ENCODE measurements at regions not wholly inside any gene's neighbourhood (a gene's known extent, or its start where the extent isn't known, plus 50 kb on each side); places are given as distances from the start of the nearest gene placed in this dataset.

DNA sequence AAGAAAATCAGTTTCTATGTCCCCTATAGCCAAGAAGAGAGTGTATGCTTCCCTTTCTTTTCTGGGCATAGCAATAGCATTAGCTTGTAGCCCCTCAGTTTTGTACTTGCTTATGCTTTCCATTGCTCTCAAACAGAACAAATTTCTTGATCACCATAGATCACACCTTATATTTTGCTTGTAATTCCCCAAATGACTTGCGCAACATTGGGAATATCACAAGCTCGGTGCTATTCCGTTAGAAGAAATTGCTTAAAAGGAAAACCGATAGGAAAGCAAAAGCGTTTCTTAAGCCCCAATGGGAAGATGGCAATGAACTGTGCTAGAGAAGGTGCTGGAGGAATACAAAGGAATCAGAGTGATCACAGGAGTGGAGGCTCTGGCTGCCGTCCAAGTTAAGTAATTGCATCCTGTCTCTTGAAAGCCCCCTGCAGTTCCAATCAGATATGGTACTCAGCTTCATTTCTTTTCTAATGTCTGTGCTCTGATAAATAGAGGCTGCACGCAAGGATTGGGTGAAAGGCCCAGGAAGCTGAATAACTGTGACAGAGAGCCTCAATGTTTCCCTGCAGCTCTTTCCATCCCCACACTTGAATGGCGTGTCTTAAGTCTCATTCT lies 182.1 kb upstream of the KIRREL3 start:
- no peak overlapping the region for H3K4me3 ChIP-seq (ENCODE audit: low read depth, low read length)
- DNase-seq (ENCODE audit: low read depth), result no peak

DNA sequence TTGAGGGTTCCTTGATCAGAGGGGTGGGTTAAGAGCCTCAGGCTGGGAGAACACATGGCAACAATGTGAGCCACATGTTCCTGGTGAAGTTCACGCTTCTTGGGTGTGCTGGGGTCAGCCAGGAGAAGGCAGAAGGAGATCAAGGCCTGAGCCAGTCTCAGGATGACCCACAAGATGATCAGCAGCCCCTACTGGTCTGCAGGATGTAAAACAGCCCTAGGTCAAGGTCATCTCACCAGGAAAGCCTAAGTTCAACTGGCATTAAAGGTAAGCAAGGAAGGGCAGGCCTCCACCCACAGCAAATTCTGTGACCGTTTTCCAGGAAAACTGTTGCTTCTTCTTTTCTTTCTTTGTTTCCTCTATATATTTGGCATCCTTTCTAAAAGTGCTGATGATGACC lies 156.7 kb upstream of the KIRREL3 start:
- no peak overlapping the region for H3K4me3 ChIP-seq (ENCODE audit: low read depth, low read length)
- DNase-seq (ENCODE audit: low read depth), result no peak

DNA sequence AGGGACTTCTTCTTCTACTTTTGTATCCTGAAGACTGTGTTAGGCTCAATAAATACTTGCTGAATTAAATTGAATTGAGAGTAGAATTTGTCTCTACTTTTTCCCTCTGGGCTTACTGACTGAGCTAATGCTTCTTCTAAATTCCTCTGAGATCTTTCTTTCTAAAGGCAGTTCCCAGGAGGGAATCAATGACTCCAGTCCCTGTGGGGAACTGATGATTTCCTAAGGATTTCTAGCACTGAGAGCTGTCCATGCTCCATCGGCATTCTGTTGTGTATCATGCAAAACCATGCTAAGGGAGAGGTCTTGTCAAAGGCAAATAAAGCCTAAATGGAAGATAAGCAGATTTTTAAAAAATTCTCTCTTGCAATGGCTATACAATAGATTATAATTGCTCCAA lies 148.8 kb upstream of the KIRREL3 start:
- DNase-seq (ENCODE audit: low read depth), result no peak
- no peak overlapping the region for H3K4me3 ChIP-seq (ENCODE audit: low read depth, low read length)

DNA sequence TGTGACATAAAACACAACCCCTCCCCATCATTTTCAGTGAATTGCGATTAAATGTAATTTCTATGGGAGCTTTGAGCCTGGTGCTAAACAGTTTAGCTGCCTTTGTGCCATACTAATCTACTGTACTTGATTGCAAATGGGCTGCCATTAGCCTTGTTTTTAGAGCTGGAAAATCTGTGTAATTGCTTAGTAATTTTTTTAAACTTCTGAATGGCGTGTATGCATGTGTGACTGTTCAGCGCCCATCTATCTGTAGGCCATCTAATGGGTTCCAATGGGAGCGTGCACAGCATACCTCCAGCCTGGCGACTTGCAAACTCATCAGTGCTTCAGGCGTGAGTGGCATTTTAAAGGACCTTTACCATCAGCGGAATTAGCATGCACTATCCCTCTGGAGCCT lies 142.7 kb upstream of the KIRREL3 start:
- no peak for DNase-seq (ENCODE audit: low read depth)
- no peak overlapping the region for H3K4me3 ChIP-seq (ENCODE audit: low read depth, low read length)

DNA sequence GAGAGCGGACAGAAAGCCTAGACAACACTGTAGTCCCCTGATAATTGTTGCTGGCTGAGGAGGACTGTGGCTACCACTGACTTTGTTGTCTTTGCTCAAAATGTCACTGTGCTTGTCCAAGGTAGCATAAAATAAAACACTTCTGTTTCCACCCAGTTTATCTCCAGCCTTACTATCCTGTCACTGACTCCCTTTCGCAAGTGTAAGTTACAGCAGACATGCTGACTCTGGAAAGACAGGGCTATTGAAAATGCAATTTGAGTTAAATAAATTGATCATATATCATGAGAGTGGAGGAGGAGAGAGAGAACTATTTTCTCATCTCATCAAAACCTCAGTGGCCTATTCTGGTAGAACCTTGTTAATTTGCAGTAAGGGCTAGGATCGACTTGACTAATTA lies 138.0 kb upstream of the KIRREL3 start:
- no peak overlapping the region for H3K4me3 ChIP-seq (ENCODE audit: low read depth, low read length)
- no peak for DNase-seq (ENCODE audit: low read depth)

DNA sequence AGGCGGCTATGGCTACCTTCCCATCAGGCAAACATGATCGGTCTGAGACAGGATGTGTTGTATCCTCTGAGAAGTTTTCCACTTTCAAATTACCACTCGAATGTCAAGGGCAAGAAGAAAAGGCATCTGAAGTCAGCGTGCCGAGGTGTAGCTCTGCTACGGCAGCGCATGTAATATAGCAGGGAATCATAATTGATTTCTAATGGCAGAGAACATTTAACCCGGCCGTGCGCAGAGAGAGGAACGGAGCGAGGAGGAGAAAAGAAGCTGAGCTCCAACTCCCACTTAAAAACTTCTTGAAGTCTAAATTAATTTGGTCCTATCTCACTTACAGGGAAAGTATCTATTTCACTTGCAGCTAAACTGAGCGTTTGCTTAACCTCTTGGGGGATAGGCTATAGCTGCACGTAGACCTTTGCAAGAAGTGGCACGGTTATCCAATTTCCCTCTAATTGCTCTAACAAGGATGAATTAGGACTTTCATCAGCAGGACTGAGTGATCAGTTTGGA lies 137.3 kb upstream of the KIRREL3 start:
- no peak for DNase-seq (ENCODE audit: low read depth)
- no peak overlapping the region for H3K4me3 ChIP-seq (ENCODE audit: low read depth, low read length)

DNA sequence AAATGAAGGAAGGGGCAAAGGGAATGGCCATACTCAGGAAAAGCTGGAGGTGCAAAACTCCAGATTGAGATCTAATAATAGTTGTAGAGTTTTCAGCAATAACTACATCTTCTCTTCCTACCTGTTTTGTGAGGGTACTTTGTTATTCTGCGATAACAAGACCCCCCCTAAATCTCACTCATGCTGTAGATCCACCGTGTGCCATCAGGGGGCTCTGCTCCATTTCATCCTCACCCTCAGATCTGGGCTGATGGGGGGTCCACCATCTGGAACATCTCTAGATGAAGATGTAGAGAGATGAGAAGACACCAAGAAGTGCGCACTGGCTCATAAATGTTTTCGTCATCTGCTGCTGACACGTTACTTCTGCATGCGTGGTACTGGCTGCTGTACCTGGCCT lies 135.9 kb upstream of the KIRREL3 start:
- DNase-seq (ENCODE audit: low read depth), result no peak
- H3K4me3 ChIP-seq (ENCODE audit: low read depth, low read length), result no peak overlapping the region

DNA sequence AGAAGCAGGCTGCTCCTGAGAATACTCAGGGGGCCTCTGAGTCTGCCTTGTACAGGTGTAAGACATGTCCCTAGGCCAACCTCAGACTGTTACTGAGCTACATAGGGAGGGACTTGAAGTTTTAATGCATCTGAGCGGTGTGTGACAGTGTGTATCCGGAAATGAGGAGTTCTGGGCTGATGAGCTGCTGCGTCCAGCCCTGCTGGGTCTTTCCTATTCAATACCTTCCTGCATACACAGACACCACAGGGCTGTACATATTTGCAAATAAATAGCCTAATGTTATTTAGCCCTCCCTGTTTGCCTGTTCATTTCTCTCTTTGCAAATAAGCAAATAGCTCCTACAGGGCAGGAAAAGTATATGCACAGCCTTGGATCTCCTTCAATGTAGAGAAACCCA lies 134.7 kb upstream of the KIRREL3 start:
- DNase-seq (ENCODE audit: low read depth), result no peak
- H3K4me3 ChIP-seq (ENCODE audit: low read depth, low read length), result no peak overlapping the region

DNA sequence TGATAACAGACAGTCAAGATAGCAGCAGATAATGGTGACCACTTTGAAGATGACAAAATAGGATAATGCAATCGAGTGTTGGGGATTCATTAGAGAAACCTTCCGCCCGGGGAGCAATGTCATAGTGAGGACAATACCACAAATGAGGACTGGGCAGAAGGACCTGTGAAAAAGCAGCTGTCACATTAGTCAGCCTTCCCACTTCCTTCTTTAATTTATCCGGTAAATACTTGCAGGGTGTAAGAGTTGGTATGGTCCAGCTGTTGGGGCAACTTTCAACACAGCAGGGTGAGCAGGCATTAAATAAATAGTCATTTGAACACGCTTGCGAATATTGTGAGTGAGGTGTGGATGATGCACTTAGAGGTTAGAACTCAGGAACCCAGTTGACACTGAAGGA lies 132.5 kb upstream of the KIRREL3 start:
- no peak for DNase-seq (ENCODE audit: low read depth)
- H3K4me3 ChIP-seq (ENCODE audit: low read depth, low read length), result no peak overlapping the region

DNA sequence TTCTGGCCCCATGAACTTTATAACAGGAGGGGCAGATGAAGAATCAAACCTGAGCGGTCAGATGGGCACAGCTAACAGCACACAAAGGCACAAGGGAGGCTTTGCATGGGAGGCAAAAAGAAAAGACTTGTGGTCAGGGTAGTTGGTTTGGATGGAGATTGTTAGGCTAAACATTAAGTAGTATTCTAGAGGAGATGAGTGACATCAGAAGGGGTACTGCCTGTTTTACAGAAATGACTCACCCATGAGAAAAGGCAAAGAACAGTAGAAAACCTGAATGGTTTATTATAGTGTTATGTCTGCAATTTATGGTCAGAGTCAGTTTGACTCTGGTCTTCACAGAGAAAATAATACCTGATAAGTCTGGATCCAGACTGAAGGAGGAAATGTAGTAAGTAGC lies 129.8 kb upstream of the KIRREL3 start:
- H3K4me3 ChIP-seq (ENCODE audit: low read depth, low read length), result no peak overlapping the region
- no peak for DNase-seq (ENCODE audit: low read depth)

DNA sequence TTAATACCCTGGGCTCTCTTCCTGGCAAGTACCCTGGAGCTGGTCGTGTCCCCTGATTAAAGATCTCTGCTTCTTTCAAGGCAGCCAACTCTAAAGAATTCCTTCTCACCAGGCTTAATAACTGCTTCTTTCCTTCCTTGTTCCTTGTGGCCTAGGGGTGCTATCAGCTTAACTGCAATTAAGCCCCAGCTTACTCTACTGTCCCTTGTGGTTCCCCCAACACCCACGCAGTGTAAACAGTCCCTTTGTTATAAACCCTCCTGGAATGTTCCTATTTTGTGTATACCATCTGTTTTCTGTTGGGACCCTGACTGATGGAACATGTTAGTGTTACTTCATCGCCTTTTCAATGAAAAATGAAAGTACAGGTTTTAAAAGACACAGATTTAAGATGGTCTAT lies 126.4 kb upstream of the KIRREL3 start:
- DNase-seq (ENCODE audit: low read depth), result no peak
- no peak overlapping the region for H3K4me3 ChIP-seq (ENCODE audit: low read depth, low read length)

DNA sequence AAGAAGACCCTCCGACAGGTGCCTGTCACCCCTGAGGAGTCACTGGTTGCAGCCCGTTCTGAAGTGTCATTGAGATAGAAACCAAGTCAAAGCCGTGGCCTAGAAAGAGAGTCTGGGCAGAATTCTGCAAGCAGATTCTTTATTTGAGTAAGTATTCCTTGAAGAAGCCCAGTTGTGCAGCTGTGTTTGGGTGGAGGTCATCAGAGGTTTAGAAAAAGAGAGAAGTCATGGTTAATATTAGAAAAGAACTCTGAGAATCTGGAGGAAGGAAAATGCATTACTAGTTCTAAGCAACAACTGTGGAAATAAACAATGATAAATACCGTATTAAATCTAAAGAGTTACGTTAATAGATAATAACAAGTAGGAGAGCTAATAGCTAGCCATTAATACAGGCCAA lies 118.8 kb upstream of the KIRREL3 start:
- no peak overlapping the region for H3K4me3 ChIP-seq (ENCODE audit: low read depth, low read length)
- no peak for DNase-seq (ENCODE audit: low read depth)

DNA sequence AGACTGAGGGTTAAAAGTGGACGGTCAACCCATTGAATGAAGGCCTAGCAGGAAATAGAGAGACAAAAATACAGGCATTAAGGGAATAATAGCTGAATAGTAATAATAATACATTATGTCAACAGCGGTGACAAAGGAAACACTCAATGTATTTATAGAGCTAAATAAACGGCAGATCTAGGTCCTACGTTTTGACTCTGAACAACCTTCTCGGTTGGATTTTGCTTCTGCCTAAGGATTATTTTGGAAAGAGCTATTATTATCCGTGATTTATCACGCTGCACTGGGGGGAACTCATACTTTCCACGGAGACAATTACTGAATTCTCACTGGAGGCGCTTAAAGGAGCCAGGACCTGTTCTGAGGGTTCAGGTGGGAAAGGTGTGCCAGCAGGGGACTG lies 118.2 kb upstream of the KIRREL3 start:
- no peak overlapping the region for H3K4me3 ChIP-seq (ENCODE audit: low read depth, low read length)
- no peak for DNase-seq (ENCODE audit: low read depth)

DNA sequence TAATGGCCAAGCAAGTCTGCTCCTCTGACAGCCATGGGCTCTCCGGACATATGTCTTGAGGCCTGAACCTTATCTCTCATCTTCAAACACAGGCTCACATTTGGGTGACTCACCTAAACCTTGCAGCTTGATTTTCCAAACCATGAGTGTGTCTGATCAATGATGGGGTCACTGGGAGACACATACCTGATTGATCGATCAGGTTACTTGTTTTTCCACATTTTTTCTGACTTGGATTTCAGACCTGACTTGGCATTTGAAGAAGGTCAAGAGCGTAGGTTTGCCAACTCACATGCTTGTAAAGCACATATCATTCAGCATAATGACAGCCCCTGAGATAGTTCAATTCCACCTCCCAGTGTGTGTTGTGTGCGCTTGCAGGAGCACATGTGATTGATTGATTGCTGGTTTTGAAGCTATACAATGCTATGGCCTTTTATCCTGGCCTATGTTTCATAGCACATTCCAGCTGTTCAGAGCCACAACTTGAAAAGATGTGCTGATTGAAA lies 116.7 kb upstream of the KIRREL3 start:
- H3K4me3 ChIP-seq (ENCODE audit: low read depth, low read length), result no peak overlapping the region
- DNase-seq (ENCODE audit: low read depth), result no peak

DNA sequence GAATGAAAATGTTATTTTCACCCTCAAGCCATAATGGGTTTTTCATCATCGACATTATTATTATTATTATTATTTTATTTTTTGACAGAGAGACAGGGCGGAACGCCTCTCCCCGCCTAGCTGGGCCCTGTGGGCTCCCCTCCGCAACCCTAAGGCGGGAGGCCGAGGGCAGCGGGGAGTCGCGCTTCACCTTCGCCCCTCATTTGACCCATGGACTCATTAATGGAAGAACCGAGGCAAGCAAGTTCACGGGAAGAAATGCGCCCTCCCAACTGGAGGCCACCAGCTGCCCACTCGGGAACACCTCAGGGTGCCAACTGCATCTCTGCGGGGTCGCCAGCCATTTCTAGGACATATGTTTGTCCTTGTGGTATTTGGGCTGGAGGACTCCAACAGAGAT lies 115.3 kb upstream of the KIRREL3 start:
- no peak for DNase-seq (ENCODE audit: low read depth)
- H3K4me3 ChIP-seq (ENCODE audit: low read depth, low read length), result no peak overlapping the region

DNA sequence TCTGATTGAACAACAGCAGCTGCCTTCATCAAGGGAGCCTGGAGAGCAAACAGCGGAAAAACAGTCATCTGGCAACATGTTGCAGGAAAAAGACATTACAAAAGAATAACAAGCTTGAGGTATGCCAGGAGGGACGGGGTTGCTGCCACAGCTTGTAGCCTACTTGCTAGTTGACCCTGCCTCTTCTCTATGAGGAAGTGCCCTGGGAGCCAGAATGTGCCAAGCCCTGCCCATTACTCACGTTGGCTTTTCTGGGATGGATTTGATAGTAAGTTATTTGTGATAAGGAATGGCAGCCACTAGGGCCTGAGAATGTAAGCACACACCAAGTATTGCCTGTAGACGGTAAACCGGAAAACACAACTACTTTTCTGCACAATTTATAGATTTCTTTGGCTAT lies 113.5 kb upstream of the KIRREL3 start:
- DNase-seq (ENCODE audit: low read depth), result no peak
- H3K4me3 ChIP-seq (ENCODE audit: low read depth, low read length), result no peak overlapping the region

DNA sequence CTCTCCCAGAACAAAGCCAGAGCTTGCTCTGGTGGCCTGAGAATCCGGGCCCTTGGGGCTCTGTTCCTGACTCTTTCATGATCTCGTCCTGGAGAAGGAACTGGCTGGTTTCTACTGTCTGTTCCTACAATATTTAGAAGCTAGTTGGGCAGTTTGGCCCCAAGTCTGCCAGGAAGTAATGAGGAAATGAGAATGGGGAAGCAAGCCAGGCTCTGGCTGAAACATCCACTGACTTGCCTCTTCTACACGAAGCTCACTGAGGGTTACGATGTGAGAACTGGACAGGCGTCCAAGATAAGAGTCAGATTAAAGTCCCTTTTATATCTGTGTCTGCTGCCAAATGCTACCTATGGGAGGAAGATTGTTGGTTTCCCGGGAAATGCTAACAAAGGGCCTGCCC lies 110.0 kb upstream of the KIRREL3 start:
- no peak for DNase-seq (ENCODE audit: low read depth)
- H3K4me3 ChIP-seq (ENCODE audit: low read depth, low read length), result no peak overlapping the region

DNA sequence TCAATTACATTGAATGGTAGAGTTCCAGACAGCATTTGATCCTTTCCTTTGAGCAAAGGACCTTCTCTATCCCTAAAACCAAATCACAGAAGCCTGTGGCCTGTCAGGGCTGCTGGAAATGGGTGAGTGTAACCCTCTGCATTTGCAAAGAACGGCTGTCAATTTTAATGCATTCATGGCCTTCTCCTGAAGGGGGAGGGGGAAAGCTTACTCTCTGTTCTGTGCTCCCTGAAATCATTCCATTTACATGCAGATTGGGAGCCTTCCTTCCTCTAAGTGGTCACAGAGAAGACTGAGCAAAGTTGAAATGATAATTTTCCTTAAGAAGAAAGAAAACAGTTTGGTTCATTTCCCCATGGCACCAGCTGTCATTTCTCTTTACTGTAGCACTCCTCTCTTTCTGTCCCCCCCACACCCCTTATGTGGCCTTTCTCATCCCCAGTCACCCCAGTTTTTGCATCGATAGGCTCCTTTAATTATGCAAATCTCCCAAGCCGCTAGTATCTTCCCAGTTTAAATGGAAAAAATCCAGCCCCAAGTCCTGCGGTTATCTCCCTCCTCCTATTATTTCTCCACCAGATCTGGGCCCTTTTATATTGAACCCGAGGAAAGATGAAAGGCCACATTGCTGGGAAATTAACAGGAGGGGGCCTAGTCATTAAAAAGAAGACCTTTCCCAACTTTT lies 109.4 kb upstream of the KIRREL3 start:
- no peak overlapping the region for H3K4me3 ChIP-seq (ENCODE audit: low read depth, low read length)
- DNase-seq (ENCODE audit: low read depth), result no peak

DNA sequence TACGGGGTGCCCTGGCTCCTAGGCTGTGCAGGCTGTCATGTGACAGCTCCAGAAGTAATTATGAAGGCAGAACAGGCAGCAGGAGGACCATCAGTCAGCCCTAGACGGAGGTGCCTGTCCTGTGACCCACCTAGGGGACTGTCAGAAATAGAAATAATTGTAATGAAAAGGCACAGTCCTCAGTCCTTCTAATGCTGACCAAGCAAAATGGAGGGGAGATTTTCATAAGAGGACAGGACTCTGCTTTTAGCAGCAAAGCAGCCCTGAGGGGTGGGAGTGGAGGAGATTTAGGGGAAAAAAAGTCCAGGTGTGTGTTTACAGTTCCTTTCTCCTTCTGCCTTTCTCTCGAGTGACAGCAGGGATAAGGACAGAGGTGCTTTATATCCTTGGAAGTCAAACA lies 108.3 kb upstream of the KIRREL3 start:
- no peak overlapping the region for H3K4me3 ChIP-seq (ENCODE audit: low read depth, low read length)
- DNase-seq (ENCODE audit: low read depth), result no peak

DNA sequence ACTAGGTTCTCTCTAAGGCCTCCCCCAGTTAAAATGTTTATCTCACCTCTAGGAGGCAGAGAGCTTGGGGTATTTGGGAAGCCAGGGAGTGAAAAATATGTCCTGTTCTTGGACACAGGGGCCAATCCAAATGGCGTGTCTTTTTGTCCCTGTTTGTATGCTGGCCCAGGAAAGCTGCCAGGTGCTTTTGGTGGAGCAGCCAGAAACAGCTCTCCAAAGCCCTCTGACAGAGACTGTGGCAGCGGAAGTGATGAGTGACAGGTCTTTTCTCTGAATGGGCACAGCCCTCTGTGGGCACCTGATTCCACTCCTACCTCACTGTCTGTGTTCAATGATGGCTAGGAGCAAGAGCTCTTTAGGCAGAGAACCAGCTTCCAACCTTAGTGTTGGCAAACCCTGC lies 106.4 kb upstream of the KIRREL3 start:
- no peak overlapping the region for H3K4me3 ChIP-seq (ENCODE audit: low read depth, low read length)

More for the DNA sequence above, 106.4 kb upstream of the KIRREL3 start:
- DNase-seq (ENCODE audit: low read depth), result no peak

Data from skeletal muscle cell (primary cell).